T-cell (primary cell): ENCODE measurements at regions not wholly inside any gene's neighbourhood (a gene's known extent, or its start where the extent isn't known, plus 50 kb on each side); places are given as distances from the start of the nearest gene placed in this dataset.

Source experiments
- ATAC-seq, 4 experiments: fragments of 200-7000 bp in 3 of 4; fragments of 150-1000 bp in 1 of 4; cut with Tn5 transposase; replicated peaks in 1 of 4; 1 replicate in 3 of 4; 2 replicates in 1 of 4; pipeline ENCODE4 v1.10.0; 2021; ENCODE audit warnings: moderate library complexity in 3 of 4, mild to moderate bottlenecking in 2 of 4, moderate number of reproducible peaks in 1 of 4
- CTCF ChIA-PET, 2 donors: fragments of 300-600 bp; sonication (Branson Sonifier 250); formaldehyde crosslinking; loops; one replicate each; lab custom pipeline; 2022; ENCODE audit warnings: antibody characterized with exemption in 2 of 2; lab: Charles Lee
- POLR2A ChIA-PET, 2 donors: fragments of 300-600 bp; sonication (Branson Sonifier 250); formaldehyde crosslinking; loops; one replicate each; lab custom pipeline; 2022; ENCODE audit warnings: antibody characterized with exemption in 2 of 2; lab: Charles Lee
- DNase-seq, 35 experiments: peaks; one replicate each; pipeline versions ENCODE4 v3.0.0 to v3.0.0-alpha.2; 2013 to 2023
- H3K27ac ChIP-seq: one replicate; pipeline ENCODE4 v1.5.1; 2013; ENCODE audit warnings: low read length
- H3K27me3 ChIP-seq, 2 experiments: replicated peaks in 1 of 2; 1 replicate in 1 of 2; 2 replicates in 1 of 2; pipeline versions ENCODE4 v1.6.1 to v1.7.0; 2013; ENCODE audit warnings: low read length in 1 of 2, mixed read lengths in 1 of 2; ENCODE audit not compliant: control insufficient read depth in 2 of 2, insufficient read depth in 2 of 2; ENCODE audit errors: extremely low read depth in 1 of 2
- H3K36me3 ChIP-seq, 2 donors: 1 replicate in 1 of 2; 2 replicates in 1 of 2; pipeline versions ENCODE4 v1.6.1 to v1.7.0; 2013; ENCODE audit warnings: low read length in 1 of 2; ENCODE audit not compliant: control insufficient read depth in 2 of 2, insufficient read depth in 1 of 2; ENCODE audit errors: extremely low read depth in 1 of 2
- H3K4me1 ChIP-seq, 2 experiments: 1 replicate in 1 of 2; 2 replicates in 1 of 2; pipeline versions ENCODE4 v1.6.1 to v1.7.0; 2013; ENCODE audit warnings: low read length in 2 of 2, mixed read lengths in 1 of 2; ENCODE audit not compliant: insufficient read depth in 2 of 2, control insufficient read depth in 1 of 2; ENCODE audit errors: extremely low read depth in 1 of 2
- H3K4me3 ChIP-seq, 2 donors: 1 replicate in 1 of 2; 2 replicates in 1 of 2; pipeline versions ENCODE4 v1.5.1 to v1.7.0; 2013; ENCODE audit warnings: mild to moderate bottlenecking in 2 of 2, low read length in 1 of 2, moderate library complexity in 1 of 2; ENCODE audit not compliant: control insufficient read depth in 1 of 2; ENCODE audit errors: extremely low read depth in 1 of 2
- H3K9me3 ChIP-seq: 2 replicates; pipeline ENCODE4 v1.7.0; 2013
- H3K27ac Mint-ChIP-seq, 2 donors: one replicate each; pipeline ENCODE4 v1.8.0; 2020 to 2021; ENCODE audit warnings: mild to moderate bottlenecking in 2 of 2, mixed read lengths in 2 of 2
- H3K27me3 Mint-ChIP-seq, 2 donors: one replicate each; pipeline ENCODE4 v1.8.0; 2021 to 2022; ENCODE audit warnings: mixed read lengths in 2 of 2
- H3K36me3 Mint-ChIP-seq: one replicate; pipeline ENCODE4 v1.8.0; 2021; ENCODE audit warnings: mixed read lengths
- H3K4me1 Mint-ChIP-seq, 3 donors: one replicate each; pipeline ENCODE4 v1.8.0; 2020 to 2022; ENCODE audit warnings: mixed read lengths in 3 of 3, mild to moderate bottlenecking in 1 of 3
- H3K4me3 Mint-ChIP-seq, 3 donors: one replicate each; pipeline ENCODE4 v1.8.0; 2020 to 2022; ENCODE audit warnings: mild to moderate bottlenecking in 3 of 3, mixed read lengths in 3 of 3, moderate library complexity in 3 of 3
- H3K9me3 Mint-ChIP-seq, 3 donors: one replicate each; pipeline ENCODE4 v1.8.0; 2020 to 2022; ENCODE audit warnings: mixed read lengths in 3 of 3
- WGBS: methylation state at CpG from one replicate; pipeline ENCODE4 v1.1.5; 2013; ENCODE audit warnings: missing lambda C conversion rate; ENCODE audit not compliant: insufficient coverage; 5-methylcytosine and 5-hydroxymethylcytosine counted together

GRCh38 chr4:71186257-71186565, 152.6 kb upstream of the SLC4A4 start:
- 4% methylated on average over 9 of the region's 11 CpGs for WGBS
- CTCF ChIA-PET: interaction anchor here in 1 of 2 donors (0.6 to 1.4 kb wide), 2 partner anchors 10 to 534 kb away, joined by 3 to 4 read pairs; no protein-coding TSS in a partner anchor
- Histone ChIP-seq H3K27me3 (peaks cover 7 to 12% of the 10 kb centered on the region in 2 experiments), H3K27ac (peak overlapping the region; percentile 38), H3K4me3 (peak overlapping the region; percentile 45 to 86), H3K36me3 (no peaks in the 10 kb centered on the region), H3K4me1 (peaks cover 9 to 16% of the 10 kb centered on the region in 2 experiments), H3K9me3 (no peaks in the 10 kb centered on the region)
- no peaks in the 10 kb centered on the region for H3K36me3 Mint-ChIP-seq
- H3K27ac Mint-ChIP-seq: peak overlapping the region in 1 of 2 donors; percentile 36
- POLR2A ChIA-PET: no interaction called here
- H3K27me3 Mint-ChIP-seq: peaks cover 42 to 49% of the 10 kb centered on the region in 2 donors
- DNase-seq (no peak), ATAC-seq (no peak)
- H3K4me1 Mint-ChIP-seq: peaks cover 27 to 34% (median 32%) of the 10 kb centered on the region in 3 donors
- peak overlapping the region; percentile 80 to 87 (median 87) for H3K4me3 Mint-ChIP-seq
- H3K9me3 Mint-ChIP-seq: no peaks in the 10 kb centered on the region

GRCh38 chr4:71186566-71187403, 152.0 kb upstream of the SLC4A4 start:
- POLR2A ChIA-PET: no interaction called here
- H3K27me3 Mint-ChIP-seq: peaks cover 46 to 52% of the 10 kb centered on the region in 2 donors

GRCh38 chr4:71187404-71188155, 151.2 kb upstream of the SLC4A4 start:
- DNase-seq (peak in 9 of 35 experiments; percentile 1 to 30 (median 9)), ATAC-seq (peak; percentile 12 to 18 (median 14))
- CTCF ChIA-PET: no interaction called here
- peaks cover 47 to 52% of the 10 kb centered on the region in 2 donors for H3K27me3 Mint-ChIP-seq
- H3K9me3 Mint-ChIP-seq: no peaks in the 10 kb centered on the region
- Histone ChIP-seq H3K4me3 (peak overlapping the region; percentile 73 to 86), H3K27ac (peak overlapping the region; percentile 6), H3K9me3 (no peaks in the 10 kb centered on the region), H3K27me3 (peaks cover 7 to 12% of the 10 kb centered on the region in 2 experiments), H3K4me1 (peaks cover 9 to 16% of the 10 kb centered on the region in 2 experiments), H3K36me3 (no peaks in the 10 kb centered on the region)
- peak overlapping the region; percentile 72 to 87 (median 81) for H3K4me3 Mint-ChIP-seq
- peaks cover 27 to 34% (median 32%) of the 10 kb centered on the region in 3 donors for H3K4me1 Mint-ChIP-seq
- H3K27ac Mint-ChIP-seq: peak overlapping the region in 1 of 2 donors; percentile 44
- 1% methylated on average over 27 of the region's 45 CpGs for WGBS
- POLR2A ChIA-PET: interaction anchor here in 1 of 2 donors (0.7 kb wide), 1 partner anchor 141 kb away, joined by 3 read pairs; no protein-coding TSS in a partner anchor
- H3K36me3 Mint-ChIP-seq: no peaks in the 10 kb centered on the region

More at GRCh38 chr4:71186566-71187403, 152.0 kb upstream of the SLC4A4 start:
- H3K27ac Mint-ChIP-seq: no peak overlapping the region
- Histone ChIP-seq H3K9me3 (no peaks in the 10 kb centered on the region), H3K27me3 (peaks cover 7 to 12% of the 10 kb centered on the region in 2 experiments), H3K36me3 (no peaks in the 10 kb centered on the region), H3K4me3 (peak overlapping the region; percentile 73 to 86), H3K4me1 (peaks cover 9 to 16% of the 10 kb centered on the region in 2 experiments), H3K27ac (peak overlapping the region; percentile 41)
- DNase-seq (peak in 25 of 35 experiments; percentile 2 to 66 (median 16)), ATAC-seq (peak; percentile 56 to 77 (median 66))
- H3K4me3 Mint-ChIP-seq: peak overlapping the region; percentile 80 to 87 (median 80)
- H3K9me3 Mint-ChIP-seq: no peaks in the 10 kb centered on the region
- WGBS: under 1% methylated on average over 105 of the region's 105 CpGs
- H3K4me1 Mint-ChIP-seq: peaks cover 27 to 34% (median 32%) of the 10 kb centered on the region in 3 donors
- no peaks in the 10 kb centered on the region for H3K36me3 Mint-ChIP-seq
- CTCF ChIA-PET: interaction anchor here in 1 of 2 donors (0.6 kb wide), 1 partner anchor 9 kb away, joined by 3 read pairs; no protein-coding TSS in a partner anchor

GRCh38 chr4:71188156-71188640, 150.6 kb upstream of the SLC4A4 start:
- 3% methylated on average over 3 of the region's 7 CpGs for WGBS
- Mint-ChIP-seq H3K36me3 (no peaks in the 10 kb centered on the region), H3K4me3 (peak overlapping the region; percentile 72 to 87 (median 81)), H3K4me1 (peaks cover 27 to 34% (median 32%) of the 10 kb centered on the region in 3 donors), H3K27ac (peak overlapping the region; percentile 36 to 52), H3K27me3 (peaks cover 47 to 52% of the 10 kb centered on the region in 2 donors), H3K9me3 (no peaks in the 10 kb centered on the region)
- POLR2A ChIA-PET: interaction anchor here in 1 of 2 donors (0.7 kb wide), 1 partner anchor 142 kb away, joined by 3 read pairs; no protein-coding TSS in a partner anchor
- peak overlapping the region; percentile 73 to 86 for H3K4me3 ChIP-seq
- peaks cover 7 to 12% of the 10 kb centered on the region in 2 experiments for H3K27me3 ChIP-seq
- ATAC-seq (no peak), DNase-seq (peak in 1 of 35 experiments; percentile 29)
- H3K4me1 ChIP-seq: peaks cover 9 to 16% of the 10 kb centered on the region in 2 experiments
- CTCF ChIA-PET: interaction anchor here in 1 of 2 donors (0.7 to 0.9 kb wide), 2 partner anchors 11 to 178 kb away, joined by 3 read pairs; no protein-coding TSS in a partner anchor
- H3K36me3 ChIP-seq: no peaks in the 10 kb centered on the region
- H3K27ac ChIP-seq: peak overlapping the region; percentile 36
- no peaks in the 10 kb centered on the region for H3K9me3 ChIP-seq

GRCh38 chr4:71188951-71189350, 149.9 kb upstream of the SLC4A4 start:
- ChIA-PET POLR2A (interaction anchor here in 1 of 2 donors (0.6 kb wide), 1 partner anchor 279 kb away, joined by 3 read pairs; no protein-coding TSS in a partner anchor), CTCF (interaction anchor here (0.6 to 0.9 kb wide), 4 partner anchors 11 to 506 kb away, joined by 3 to 12 read pairs (median 4); no protein-coding TSS in a partner anchor)

More at GRCh38 chr4:71188951-71189350, 149.9 kb upstream of the SLC4A4 start:
- H3K36me3 Mint-ChIP-seq: no peaks in the 10 kb centered on the region
- H3K4me1 ChIP-seq: peaks cover 9 to 16% of the 10 kb centered on the region in 2 experiments
- H3K36me3 ChIP-seq: no peaks in the 10 kb centered on the region
- WGBS: no CpG with 5 or more reads among the region's 1 CpG
- peaks cover 26 to 32% (median 32%) of the 10 kb centered on the region in 3 donors for H3K4me1 Mint-ChIP-seq
- peak overlapping the region in 1 of 2 donors; percentile 52 for H3K27ac Mint-ChIP-seq
- peaks cover 47 to 52% of the 10 kb centered on the region in 2 donors for H3K27me3 Mint-ChIP-seq
- peak overlapping the region; percentile 72 to 87 (median 81) for H3K4me3 Mint-ChIP-seq
- H3K9me3 Mint-ChIP-seq: no peaks in the 10 kb centered on the region
- H3K9me3 ChIP-seq: no peaks in the 10 kb centered on the region
- ATAC-seq (no peak), DNase-seq (no peak)
- peaks cover 7 to 12% of the 10 kb centered on the region in 2 experiments for H3K27me3 ChIP-seq
- peak overlapping the region; percentile 36 for H3K27ac ChIP-seq
- H3K4me3 ChIP-seq: no peak overlapping the region
